ENCODE measurements at regions not wholly inside any gene's neighbourhood (a gene's known extent, or its start where the extent isn't known, plus 50 kb on each side); places are given as distances from the start of the nearest gene placed in this dataset.

DNA sequence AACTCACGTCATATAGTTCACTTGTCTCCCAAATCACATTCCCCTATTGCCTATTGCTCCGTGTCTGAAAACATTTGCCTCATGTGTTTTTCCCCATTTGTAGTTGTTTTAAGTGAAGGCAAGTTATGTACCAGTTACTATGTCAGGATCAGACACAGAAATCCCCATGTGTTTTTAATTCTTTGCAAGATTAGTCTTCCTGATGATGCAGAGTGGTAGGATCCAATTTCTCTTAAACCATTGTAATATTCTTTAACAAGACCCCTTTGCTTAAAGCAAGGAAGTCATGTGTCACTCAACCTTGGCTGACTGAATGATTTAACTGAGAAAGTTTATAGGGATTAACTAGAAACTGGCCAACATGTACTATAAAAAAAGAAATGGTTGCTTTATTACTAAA, 164.4 kb downstream of the OPA1 start:
- Histone ChIP-seq H3K9ac (ENCODE audit: low read length) (no peak overlapping the region), H3K27me3 (ENCODE audit: insufficient read depth, low read depth, low read length) (no peaks in the 10 kb centered on the region), H3K79me2 (replicated peaks; ENCODE audit: insufficient read depth, low read length) (no peaks in the 10 kb centered on the region), H3K9me2 (ENCODE audit: insufficient read depth, low read length) (no peaks in the 10 kb centered on the region), H4K20me1 (ENCODE audit: insufficient read depth) (no peaks in the 10 kb centered on the region), H3F3A (ENCODE audit: insufficient read depth, low read length, poor library complexity, severe bottlenecking) (no peaks in the 10 kb centered on the region), H3K9me3 (ENCODE audit: low read length) (no peaks in the 10 kb centered on the region), H3K27ac (ENCODE audit: low read length) (no peak overlapping the region), H3K4me3 (ENCODE audit: low read length) (no peak overlapping the region), H3K4me2 (ENCODE audit: low read length) (no peak overlapping the region), H2AFZ (ENCODE audit: low read depth, low read length) (no peak overlapping the region), H3K36me3 (ENCODE audit: insufficient read depth, low read length) (no peaks in the 10 kb centered on the region)
- no peak for TF ChIP-seq MXI1 (conservative IDR thresholded peaks at IDR 0.05; ENCODE audit: poor library complexity, severe bottlenecking)
- TF ChIP-seq POLR2AphosphoS5 (IDR thresholded peaks at IDR 0.05): no peak
- no peak for TF ChIP-seq RAD21 (conservative IDR thresholded peaks at IDR 0.05)
- TF ChIP-seq EZH2 (IDR thresholded peaks at IDR 0.05; ENCODE audit: borderline replicate concordance, insufficient read depth, low read length, poor library complexity, severe bottlenecking): no peak
- no peak for TF ChIP-seq EP300 (conservative IDR thresholded peaks at IDR 0.05; ENCODE audit: poor library complexity, severe bottlenecking)
- no peak for TF ChIP-seq TAF1 (IDR thresholded peaks at IDR 0.05; ENCODE audit: low read depth)
- TF ChIP-seq, protein P1, sequence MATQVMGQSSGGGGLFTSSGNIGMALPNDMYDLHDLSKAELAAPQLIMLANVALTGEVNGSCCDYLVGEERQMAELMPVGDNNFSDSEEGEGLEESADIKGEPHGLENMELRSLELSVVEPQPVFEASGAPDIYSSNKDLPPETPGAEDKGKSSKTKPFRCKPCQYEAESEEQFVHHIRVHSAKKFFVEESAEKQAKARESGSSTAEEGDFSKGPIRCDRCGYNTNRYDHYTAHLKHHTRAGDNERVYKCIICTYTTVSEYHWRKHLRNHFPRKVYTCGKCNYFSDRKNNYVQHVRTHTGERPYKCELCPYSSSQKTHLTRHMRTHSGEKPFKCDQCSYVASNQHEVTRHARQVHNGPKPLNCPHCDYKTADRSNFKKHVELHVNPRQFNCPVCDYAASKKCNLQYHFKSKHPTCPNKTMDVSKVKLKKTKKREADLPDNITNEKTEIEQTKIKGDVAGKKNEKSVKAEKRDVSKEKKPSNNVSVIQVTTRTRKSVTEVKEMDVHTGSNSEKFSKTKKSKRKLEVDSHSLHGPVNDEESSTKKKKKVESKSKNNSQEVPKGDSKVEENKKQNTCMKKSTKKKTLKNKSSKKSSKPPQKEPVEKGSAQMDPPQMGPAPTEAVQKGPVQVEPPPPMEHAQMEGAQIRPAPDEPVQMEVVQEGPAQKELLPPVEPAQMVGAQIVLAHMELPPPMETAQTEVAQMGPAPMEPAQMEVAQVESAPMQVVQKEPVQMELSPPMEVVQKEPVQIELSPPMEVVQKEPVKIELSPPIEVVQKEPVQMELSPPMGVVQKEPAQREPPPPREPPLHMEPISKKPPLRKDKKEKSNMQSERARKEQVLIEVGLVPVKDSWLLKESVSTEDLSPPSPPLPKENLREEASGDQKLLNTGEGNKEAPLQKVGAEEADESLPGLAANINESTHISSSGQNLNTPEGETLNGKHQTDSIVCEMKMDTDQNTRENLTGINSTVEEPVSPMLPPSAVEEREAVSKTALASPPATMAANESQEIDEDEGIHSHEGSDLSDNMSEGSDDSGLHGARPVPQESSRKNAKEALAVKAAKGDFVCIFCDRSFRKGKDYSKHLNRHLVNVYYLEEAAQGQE (IDR thresholded peaks at IDR 0.05; ENCODE audit: borderline replicate concordance): no peak
- TF ChIP-seq, protein P2, sequence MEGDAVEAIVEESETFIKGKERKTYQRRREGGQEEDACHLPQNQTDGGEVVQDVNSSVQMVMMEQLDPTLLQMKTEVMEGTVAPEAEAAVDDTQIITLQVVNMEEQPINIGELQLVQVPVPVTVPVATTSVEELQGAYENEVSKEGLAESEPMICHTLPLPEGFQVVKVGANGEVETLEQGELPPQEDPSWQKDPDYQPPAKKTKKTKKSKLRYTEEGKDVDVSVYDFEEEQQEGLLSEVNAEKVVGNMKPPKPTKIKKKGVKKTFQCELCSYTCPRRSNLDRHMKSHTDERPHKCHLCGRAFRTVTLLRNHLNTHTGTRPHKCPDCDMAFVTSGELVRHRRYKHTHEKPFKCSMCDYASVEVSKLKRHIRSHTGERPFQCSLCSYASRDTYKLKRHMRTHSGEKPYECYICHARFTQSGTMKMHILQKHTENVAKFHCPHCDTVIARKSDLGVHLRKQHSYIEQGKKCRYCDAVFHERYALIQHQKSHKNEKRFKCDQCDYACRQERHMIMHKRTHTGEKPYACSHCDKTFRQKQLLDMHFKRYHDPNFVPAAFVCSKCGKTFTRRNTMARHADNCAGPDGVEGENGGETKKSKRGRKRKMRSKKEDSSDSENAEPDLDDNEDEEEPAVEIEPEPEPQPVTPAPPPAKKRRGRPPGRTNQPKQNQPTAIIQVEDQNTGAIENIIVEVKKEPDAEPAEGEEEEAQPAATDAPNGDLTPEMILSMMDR (IDR thresholded peaks at IDR 0.05; ENCODE audit: poor library complexity, severe bottlenecking): no peak
- TF ChIP-seq SMC3 (conservative IDR thresholded peaks at IDR 0.05; ENCODE audit: poor library complexity): no peak

DNA sequence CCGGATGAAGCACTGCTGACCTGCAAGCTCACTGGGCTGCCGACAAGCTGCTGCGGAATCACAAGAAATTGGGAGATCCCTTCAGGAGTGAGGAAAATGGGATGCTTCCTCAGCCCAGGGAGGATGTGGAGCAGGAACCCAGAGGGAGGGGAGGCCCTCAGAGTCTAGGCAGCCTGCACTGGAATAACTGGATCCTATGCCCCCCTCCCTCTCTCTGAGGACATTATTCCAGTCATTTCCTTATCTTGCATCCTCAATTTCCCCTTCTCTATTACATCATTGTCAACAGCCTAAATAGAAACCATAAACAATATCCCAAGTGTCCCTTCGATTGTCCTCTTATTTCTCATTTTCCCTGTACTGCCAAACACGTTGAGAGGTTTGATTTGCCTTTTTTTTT, 169.0 kb downstream of the OPA1 start:
- Histone ChIP-seq H3K9me3 (ENCODE audit: low read length) (no peaks in the 10 kb centered on the region), H3K36me3 (ENCODE audit: insufficient read depth, low read length) (no peaks in the 10 kb centered on the region), H3K79me2 (replicated peaks; ENCODE audit: insufficient read depth, low read length) (no peaks in the 10 kb centered on the region), H4K20me1 (ENCODE audit: insufficient read depth) (no peaks in the 10 kb centered on the region), H3K4me3 (ENCODE audit: low read length) (no peak overlapping the region), H3K9me2 (ENCODE audit: insufficient read depth, low read length) (no peaks in the 10 kb centered on the region), H3F3A (ENCODE audit: insufficient read depth, low read length, poor library complexity, severe bottlenecking) (no peaks in the 10 kb centered on the region), H3K27me3 (ENCODE audit: insufficient read depth, low read depth, low read length) (no peaks in the 10 kb centered on the region), H3K4me2 (ENCODE audit: low read length) (no peak overlapping the region), H3K27ac (ENCODE audit: low read length) (no peak overlapping the region), H2AFZ (ENCODE audit: low read depth, low read length) (no peak overlapping the region), H3K9ac (ENCODE audit: low read length) (no peak overlapping the region)
- TF ChIP-seq, protein P2 (IDR thresholded peaks at IDR 0.05; ENCODE audit: poor library complexity, severe bottlenecking): no peak
- TF ChIP-seq TAF1 (IDR thresholded peaks at IDR 0.05; ENCODE audit: low read depth) (no peak), RAD21 (conservative IDR thresholded peaks at IDR 0.05) (no peak), EP300 (conservative IDR thresholded peaks at IDR 0.05; ENCODE audit: poor library complexity, severe bottlenecking) (no peak), MXI1 (conservative IDR thresholded peaks at IDR 0.05; ENCODE audit: poor library complexity, severe bottlenecking) (no peak), EZH2 (IDR thresholded peaks at IDR 0.05; ENCODE audit: borderline replicate concordance, insufficient read depth, low read length, poor library complexity, severe bottlenecking) (no peak), POLR2AphosphoS5 (IDR thresholded peaks at IDR 0.05) (no peak), SMC3 (conservative IDR thresholded peaks at IDR 0.05; ENCODE audit: poor library complexity) (no peak)
- TF ChIP-seq, protein P1 (IDR thresholded peaks at IDR 0.05; ENCODE audit: borderline replicate concordance): no peak

All from neural cell (in vitro differentiated cells).